ENCODE measurements at regions not wholly inside any gene's neighbourhood (a gene's known extent, or its start where the extent isn't known, plus 50 kb on each side); places are given as distances from the start of the nearest gene placed in this dataset.

GRCh38 chr5:106292654-106293053, 1378.1 kb downstream of the EFNA5 start:
- DNase-seq (no peak), ATAC-seq (no peak)
- no peaks in the 10 kb centered on the region for H3K36me3 ChIP-seq
- no peaks in the 10 kb centered on the region for H3K4me1 ChIP-seq
- WGBS, 4 donors, result 16 to 45% (median 35%) methylated on average over 2 of the region's 2 CpGs
- no peak overlapping the region for H3K27ac ChIP-seq
- TF ChIP-seq POLR2A (IDR thresholded peaks at IDR 0.05), result no peak
- TF ChIP-seq, protein P1, sequence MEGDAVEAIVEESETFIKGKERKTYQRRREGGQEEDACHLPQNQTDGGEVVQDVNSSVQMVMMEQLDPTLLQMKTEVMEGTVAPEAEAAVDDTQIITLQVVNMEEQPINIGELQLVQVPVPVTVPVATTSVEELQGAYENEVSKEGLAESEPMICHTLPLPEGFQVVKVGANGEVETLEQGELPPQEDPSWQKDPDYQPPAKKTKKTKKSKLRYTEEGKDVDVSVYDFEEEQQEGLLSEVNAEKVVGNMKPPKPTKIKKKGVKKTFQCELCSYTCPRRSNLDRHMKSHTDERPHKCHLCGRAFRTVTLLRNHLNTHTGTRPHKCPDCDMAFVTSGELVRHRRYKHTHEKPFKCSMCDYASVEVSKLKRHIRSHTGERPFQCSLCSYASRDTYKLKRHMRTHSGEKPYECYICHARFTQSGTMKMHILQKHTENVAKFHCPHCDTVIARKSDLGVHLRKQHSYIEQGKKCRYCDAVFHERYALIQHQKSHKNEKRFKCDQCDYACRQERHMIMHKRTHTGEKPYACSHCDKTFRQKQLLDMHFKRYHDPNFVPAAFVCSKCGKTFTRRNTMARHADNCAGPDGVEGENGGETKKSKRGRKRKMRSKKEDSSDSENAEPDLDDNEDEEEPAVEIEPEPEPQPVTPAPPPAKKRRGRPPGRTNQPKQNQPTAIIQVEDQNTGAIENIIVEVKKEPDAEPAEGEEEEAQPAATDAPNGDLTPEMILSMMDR (IDR thresholded peaks at IDR 0.05), result no peak
- no peaks in the 10 kb centered on the region for H3K9me3 ChIP-seq
- no peak overlapping the region for H3K4me3 ChIP-seq
- intact Hi-C loops (cut with DNase I), result no loop called here
- H3K27me3 ChIP-seq, result no peaks in the 10 kb centered on the region

DNA sequence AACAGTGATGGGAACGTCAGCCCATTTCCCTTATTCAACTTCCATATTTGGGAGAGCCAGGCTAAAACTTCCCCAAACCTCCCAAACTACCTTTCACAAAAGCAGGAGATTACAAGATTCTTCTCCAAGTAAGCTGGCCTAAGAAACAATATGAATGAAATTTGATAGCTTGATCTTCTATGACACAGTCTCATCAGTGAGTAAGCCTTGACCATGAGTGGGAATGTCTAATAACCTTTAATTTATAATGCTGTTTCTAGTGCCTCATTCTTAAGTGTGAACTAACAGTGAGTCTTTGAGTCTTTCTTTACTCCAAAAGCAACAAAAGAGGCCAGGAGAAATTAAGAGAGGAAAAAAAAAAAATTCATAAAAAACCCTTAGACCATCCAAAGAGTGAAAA, 1379.9 kb downstream of the EFNA5 start:
- Histone ChIP-seq H3K9me3 (no peaks in the 10 kb centered on the region), H3K27me3 (no peaks in the 10 kb centered on the region), H3K4me1 (no peaks in the 10 kb centered on the region), H3K4me3 (no peak overlapping the region), H3K36me3 (no peaks in the 10 kb centered on the region), H3K27ac (no peak overlapping the region)
- intact Hi-C loops (cut with DNase I), result no loop called here
- DNase-seq (no peak), ATAC-seq (no peak)
- TF ChIP-seq, protein P1 (IDR thresholded peaks at IDR 0.05), result no peak
- no peak for TF ChIP-seq POLR2A (IDR thresholded peaks at IDR 0.05)
- WGBS, 4 donors, result 72 to 84% (median 81%) methylated on average over 1 of the region's 1 CpG

DNA sequence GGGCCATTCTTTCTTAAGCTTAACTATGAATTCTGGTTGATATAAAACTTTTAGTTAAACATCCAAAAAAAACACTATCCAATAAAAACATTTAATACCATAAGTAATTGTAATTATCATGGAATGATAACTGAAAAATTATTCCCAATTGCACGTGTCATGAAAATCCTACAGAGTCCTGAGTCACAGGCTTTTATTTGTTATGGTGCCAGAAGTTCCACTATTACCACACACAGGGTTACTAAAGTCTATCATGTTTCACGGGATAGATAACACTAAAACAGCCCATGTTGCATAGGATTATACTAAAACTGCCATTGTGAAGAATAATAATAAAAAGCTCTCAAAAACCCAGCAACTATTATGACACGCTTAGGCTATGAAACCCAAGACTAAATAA, 1381.8 kb downstream of the EFNA5 start:
- TF ChIP-seq POLR2A (IDR thresholded peaks at IDR 0.05), result no peak
- TF ChIP-seq, protein P1 (IDR thresholded peaks at IDR 0.05), result no peak
- 63 to 68% (median 64%) methylated on average over 3 of the region's 3 CpGs for WGBS, 4 donors
- Histone ChIP-seq H3K27ac (no peak overlapping the region), H3K4me3 (no peak overlapping the region), H3K36me3 (no peaks in the 10 kb centered on the region), H3K9me3 (no peaks in the 10 kb centered on the region), H3K27me3 (no peaks in the 10 kb centered on the region), H3K4me1 (no peaks in the 10 kb centered on the region)
- ATAC-seq (no peak), DNase-seq (no peak)
- intact Hi-C loops (cut with DNase I), result no loop called here

- ATAC-seq, result no peak
- TF ChIP-seq POLR2A (IDR thresholded peaks at IDR 0.05), result no peak
- TF ChIP-seq, protein P1 (IDR thresholded peaks at IDR 0.05), result no peak
- peaks cover 0 to 13% (median 0%) of the 10 kb centered on the region in 12 donors for H3K9me3 ChIP-seq
- no peak overlapping the region for H3K27ac ChIP-seq
- H3K27me3 ChIP-seq, result no peaks in the 10 kb centered on the region
- no peaks in the 10 kb centered on the region for H3K4me1 ChIP-seq
- no peak overlapping the region for H3K4me3 ChIP-seq
- 84 to 91% (median 89%) methylated on average over 3 of the region's 3 CpGs for WGBS, 4 donors
- no peak for DNase-seq
- intact Hi-C loops (cut with DNase I), result loop anchor here in 1 of 10 donors (10.0 kb wide), 1 partner anchor 597 kb away; no protein-coding TSS in a partner anchor
- no peaks in the 10 kb centered on the region for H3K36me3 ChIP-seq
These were observed 1393.1 kb downstream of the EFNA5 start for GRCh38 chr5:106277540-106278096.
